GM10248 (cell line): ENCODE measurements at regions not wholly inside any gene's neighbourhood (a gene's known extent, or its start where the extent isn't known, plus 50 kb on each side); places are given as distances from the start of the nearest gene placed in this dataset.

Experiments used
- CTCF ChIA-PET: fragments of 300-600 bp; sonication (Branson Sonifier 250); formaldehyde crosslinking; extraction: SDS; loops from one replicate; lab custom pipeline; 2021; ENCODE audit warnings: antibody characterized with exemption; lab: Yijun Ruan, JAX
- POLR2A ChIA-PET: fragments of 350-650 bp; sonication (Branson Sonifier 250); formaldehyde crosslinking; extraction: SDS; loops from one replicate; lab custom pipeline; 2020; ENCODE audit warnings: antibody characterized with exemption; lab: Yijun Ruan, JAX
- DNase-seq: peaks from one replicate; pipeline ENCODE4 v3.0.0; 2012; ENCODE audit errors: extremely low spot score
- TF ChIP-seq, protein P1 (sequence below): IDR thresholded peaks from 2 replicates; pipeline ENCODE4 v1.5.1; 2012; ENCODE audit warnings: mild to moderate bottlenecking, low read depth; ENCODE audit errors: extremely low read depth, missing control alignments, control extremely low read depth

DNA sequence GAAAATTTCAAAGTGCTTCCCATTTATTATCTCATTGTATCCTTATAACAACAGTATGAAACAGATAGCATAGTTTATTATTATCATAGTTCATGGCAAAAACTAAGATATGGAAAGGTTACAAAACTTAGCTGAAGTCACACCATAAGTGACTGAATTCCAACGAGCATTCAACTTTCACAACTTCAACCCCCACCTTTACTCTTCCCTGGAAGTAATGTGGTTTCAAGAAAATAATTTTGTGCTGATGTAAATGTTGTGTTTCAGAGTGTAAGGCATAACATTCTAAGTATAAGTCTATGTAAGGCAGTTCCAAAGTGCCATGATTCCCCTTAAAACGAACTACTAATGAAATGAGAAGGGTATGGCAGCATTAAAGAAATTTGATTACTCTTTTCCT is 454.5 kb downstream of the BCAT1 start:
- POLR2A ChIA-PET = no interaction called here
- CTCF ChIA-PET = no interaction called here
- DNase-seq = no peak
- TF ChIP-seq, protein P1, sequence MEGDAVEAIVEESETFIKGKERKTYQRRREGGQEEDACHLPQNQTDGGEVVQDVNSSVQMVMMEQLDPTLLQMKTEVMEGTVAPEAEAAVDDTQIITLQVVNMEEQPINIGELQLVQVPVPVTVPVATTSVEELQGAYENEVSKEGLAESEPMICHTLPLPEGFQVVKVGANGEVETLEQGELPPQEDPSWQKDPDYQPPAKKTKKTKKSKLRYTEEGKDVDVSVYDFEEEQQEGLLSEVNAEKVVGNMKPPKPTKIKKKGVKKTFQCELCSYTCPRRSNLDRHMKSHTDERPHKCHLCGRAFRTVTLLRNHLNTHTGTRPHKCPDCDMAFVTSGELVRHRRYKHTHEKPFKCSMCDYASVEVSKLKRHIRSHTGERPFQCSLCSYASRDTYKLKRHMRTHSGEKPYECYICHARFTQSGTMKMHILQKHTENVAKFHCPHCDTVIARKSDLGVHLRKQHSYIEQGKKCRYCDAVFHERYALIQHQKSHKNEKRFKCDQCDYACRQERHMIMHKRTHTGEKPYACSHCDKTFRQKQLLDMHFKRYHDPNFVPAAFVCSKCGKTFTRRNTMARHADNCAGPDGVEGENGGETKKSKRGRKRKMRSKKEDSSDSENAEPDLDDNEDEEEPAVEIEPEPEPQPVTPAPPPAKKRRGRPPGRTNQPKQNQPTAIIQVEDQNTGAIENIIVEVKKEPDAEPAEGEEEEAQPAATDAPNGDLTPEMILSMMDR = no peak

DNA sequence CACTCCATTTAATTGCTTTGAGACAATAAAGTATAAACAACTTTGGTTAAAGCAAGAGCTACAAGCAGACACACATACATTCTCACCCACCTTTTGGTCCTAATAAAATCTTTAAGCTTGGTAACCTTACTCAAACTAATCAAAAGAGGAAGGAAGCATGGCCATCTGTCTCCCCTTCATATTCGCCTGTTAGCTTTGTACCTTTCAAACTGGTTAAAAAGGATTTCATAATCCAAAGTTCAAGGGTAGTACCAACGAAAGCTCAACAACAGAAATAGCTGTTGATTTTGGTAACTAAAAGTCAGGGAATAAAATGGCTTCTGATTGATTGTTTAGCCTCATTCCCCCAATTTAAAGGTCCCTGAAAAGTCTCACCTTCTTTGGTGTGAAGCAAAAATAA is 456.9 kb downstream of the BCAT1 start:
- DNase-seq = no peak
- TF ChIP-seq, protein P1 = no peak
- POLR2A ChIA-PET = no interaction called here
- CTCF ChIA-PET = no interaction called here

DNA sequence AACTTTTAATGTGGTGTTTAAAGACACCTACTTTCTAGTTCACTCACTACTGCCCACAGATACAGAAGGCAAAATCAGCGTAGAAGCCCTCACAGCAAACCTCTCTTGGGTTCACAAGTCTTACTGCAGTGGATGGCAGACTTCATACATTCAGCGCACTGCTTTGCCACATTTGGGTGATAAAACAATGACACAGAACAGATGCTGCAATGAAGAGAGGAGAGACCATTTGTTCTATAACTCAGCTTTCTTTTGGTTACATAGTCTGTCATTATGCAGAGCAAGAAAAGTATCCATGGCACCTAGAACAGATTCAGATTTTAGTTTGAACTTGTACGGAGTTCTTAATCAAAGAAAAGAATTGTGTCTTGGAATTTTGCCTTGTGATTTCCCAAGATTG is 459.0 kb downstream of the BCAT1 start:
- CTCF ChIA-PET = no interaction called here
- POLR2A ChIA-PET = no interaction called here

DNA sequence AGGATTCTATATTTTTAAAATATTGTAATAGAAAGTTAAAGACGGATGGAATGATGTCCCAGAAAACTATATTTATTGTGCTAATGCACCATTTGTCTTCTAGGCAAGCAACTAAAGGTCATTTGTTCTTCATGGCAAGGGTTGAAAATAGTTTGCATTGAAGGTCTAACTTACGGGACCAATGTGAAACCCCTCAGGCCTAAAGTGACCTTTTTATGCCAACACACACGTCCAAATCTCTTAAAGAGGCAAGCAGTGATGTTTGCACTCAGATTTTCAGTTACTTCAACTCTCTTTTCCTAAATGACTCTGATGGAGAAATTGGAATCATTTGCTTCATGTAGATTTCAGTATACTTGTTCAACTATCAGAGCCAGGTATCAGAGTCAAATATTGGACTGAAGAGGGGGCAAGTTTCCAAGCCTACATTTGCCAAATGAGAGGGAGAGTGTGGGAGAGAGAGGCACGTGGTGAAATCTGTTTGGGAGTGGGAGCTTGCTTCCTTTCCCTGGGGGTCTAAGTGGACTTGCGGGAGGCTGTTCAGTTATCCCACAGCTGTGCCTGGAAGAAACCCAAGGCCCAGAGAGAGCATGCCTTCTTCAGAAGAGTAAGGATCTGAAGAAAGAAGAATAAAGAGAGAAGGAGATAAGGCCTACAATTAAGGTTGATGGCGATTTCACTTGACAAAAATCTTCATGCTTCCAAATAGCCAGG is 459.8 kb downstream of the BCAT1 start:
- no peak for DNase-seq
- CTCF ChIA-PET = no interaction called here
- POLR2A ChIA-PET = no interaction called here
- TF ChIP-seq, protein P1 = no peak

More for the DNA sequence above, 459.0 kb downstream of the BCAT1 start:
- DNase-seq = no peak
- TF ChIP-seq, protein P1 = no peak

DNA sequence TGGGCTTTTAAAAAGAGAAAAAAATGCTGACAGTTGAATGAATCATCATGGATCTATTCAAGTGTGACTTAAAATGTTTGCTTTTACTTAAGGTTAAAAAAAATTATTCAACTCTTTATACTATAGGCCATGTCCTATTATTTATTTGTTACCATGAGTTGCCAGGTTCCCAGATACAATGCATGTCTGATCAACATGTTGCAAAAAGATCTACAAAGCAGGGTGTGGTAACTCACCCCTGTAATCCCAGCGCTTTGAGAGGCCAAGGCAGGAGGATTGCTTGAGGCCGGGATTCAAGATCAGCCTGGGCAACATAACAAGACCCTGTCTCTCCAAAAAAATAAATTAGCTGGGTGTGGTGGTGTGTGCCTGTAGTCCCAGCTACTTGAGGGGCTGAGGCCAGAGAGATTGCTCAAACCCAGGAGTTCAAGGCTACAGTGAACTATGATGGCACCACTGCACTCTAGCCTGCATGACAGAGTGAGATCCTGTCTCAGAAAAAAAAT is 460.8 kb downstream of the BCAT1 start:
- TF ChIP-seq, protein P1 = no peak

DNA sequence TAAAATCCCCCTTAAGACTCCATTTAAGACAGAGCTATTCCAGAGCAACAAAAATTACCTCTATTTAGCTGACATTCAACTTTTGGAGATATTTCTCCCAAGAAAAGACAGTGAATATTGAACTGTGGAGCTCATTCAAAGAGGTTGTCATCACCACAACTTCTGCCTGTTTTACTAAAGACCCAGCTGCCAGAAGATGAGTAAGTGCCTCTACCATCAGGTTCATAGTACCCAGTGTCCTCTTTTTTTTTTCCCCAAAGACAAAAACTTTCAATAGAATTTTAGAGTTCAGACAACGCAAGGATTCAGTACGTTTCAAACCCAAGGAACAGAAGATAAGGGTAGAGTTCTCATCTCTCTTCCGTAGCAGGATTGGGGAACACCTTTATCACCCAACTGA is 461.3 kb downstream of the BCAT1 start:
- DNase-seq = no peak
- TF ChIP-seq, protein P1 = no peak
- ChIA-PET CTCF (interaction anchor here (0.8 to 1.4 kb wide), 3 partner anchors 9 to 26 kb away, joined by 3 to 4 read pairs (median 3); no protein-coding TSS in a partner anchor), POLR2A (no interaction called here)

More for the DNA sequence above, 460.8 kb downstream of the BCAT1 start:
- POLR2A ChIA-PET = no interaction called here
- CTCF ChIA-PET = interaction anchor here (1.4 kb wide), 1 partner anchor 27 kb away, joined by 3 read pairs; no protein-coding TSS in a partner anchor
- no peak for DNase-seq
